Activated CD8-positive, alpha-beta memory T cell treated with anti-CD3 and anti-CD28 coated beads for 48 hours (primary cell): ENCODE measurements at regions not wholly inside any gene's neighbourhood (a gene's known extent, or its start where the extent isn't known, plus 50 kb on each side); places are given as distances from the start of the nearest gene placed in this dataset.

Experiments
- DNase-seq, 3 experiments: peaks; one replicate each; pipeline ENCODE4 v3.0.0-alpha.2; 2020; ENCODE audit warnings: low read depth in 2 of 3, low spot score in 2 of 3

- DNase-seq, result no peak
Measured at GRCh38 chr7:136551618-136552017, 316.8 kb upstream of the CHRM2 start.

DNA sequence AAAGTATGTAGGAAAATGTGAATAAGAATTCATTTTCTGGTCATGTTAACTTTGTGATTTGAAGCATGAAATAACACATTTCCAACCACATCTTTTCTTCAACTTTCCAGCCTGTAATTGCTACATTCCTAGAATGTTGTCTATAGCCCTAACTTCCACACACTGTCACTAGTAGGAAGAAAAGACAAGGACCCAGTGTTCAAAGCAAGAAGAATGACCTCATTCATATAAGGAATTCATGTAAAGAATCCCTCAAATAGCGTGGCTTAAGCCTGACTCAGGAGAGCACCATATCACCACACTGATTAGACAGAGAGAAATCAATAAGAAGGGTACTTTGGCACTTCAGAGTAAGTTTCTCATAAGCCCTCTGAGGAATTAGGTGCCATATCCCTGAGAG is 318.7 kb upstream of the CHRM2 start:
- DNase-seq, result no peak

GRCh38 chr7:136533732-136534131 is 334.7 kb upstream of the CHRM2 start:
- DNase-seq, result no peak

DNA sequence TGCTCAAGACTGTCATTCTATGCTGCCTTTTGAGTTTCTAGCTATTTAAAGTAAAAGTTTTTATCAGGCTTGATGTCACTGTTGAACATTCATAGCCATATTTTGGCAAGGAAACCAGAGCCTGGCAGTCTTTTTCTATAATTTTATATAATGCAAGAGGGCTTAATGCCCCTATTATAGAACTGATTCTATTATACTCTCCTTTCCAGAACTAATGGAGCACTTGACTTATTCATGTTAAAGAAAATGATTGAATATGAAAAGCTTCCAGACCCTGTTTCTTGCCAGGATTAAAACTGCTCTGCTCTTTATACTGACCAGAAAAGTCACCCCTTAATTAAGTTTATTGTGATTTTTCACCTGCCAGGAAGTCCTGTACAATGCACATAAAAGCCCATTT is 337.6 kb upstream of the CHRM2 start:
- DNase-seq, result no peak

- no peak for DNase-seq
Measured at GRCh38 chr7:136528329-136528728, 340.1 kb upstream of the CHRM2 start.

GRCh38 chr7:136527554-136527953 is 340.9 kb upstream of the CHRM2 start:
- DNase-seq, result no peak

DNA sequence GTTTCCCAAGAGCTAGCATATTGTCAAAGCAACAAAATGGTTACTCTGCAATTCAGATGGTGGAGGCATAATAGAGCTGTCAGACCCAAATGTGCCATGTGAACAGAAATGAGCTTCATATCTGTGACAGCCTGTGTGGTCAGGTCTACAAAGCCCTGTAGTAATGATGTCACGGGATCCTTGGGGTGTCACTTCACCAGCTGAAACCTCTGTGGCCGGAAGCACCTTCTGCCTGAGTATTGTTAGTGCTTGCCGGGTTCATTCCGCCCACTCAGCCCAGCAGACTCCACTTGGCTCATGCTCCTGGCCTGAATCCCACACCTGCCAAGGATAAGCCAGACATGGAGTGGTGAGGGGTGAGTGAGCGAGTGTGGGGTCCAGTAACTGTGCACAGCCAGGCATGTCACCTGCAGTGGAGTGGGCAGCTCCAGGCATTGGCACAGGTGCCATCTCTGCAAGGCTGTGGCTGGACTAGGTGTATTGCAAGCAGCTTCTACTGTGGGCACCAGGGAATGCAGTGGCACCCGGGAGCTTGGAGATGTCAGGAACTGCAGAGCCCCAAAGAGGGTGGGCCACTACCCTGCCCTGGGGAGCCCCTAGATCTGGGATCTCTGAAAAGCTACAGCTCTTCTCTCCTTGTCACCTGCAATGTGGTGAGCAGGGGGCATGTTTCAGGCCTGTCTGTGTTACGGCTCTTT is 341.9 kb upstream of the CHRM2 start:
- DNase-seq, result no peak

GRCh38 chr7:136523571-136523970 is 344.9 kb upstream of the CHRM2 start:
- DNase-seq, result no peak

DNA sequence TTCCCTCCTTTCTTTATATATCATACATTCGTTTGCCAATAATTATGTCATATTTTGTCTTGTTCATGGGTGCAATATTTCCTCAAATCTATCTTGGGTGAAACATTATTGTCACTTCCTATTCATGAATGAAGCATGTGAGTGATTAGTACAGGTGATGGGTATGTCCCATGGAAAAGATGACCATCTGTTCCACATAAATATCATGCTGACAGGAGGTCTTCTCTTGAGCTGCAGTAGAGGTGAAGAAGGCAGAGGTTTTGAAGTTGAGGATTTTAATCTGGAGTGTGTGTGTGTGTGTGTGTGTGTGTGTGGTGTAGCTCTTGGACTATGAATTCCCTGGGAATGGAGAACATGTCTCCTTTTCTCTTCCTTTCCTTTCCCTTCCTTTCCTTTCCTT is 350.5 kb upstream of the CHRM2 start:
- DNase-seq, result no peak

- no peak for DNase-seq
Measured at GRCh38 chr7:136514776-136515175, 353.7 kb upstream of the CHRM2 start.

DNA sequence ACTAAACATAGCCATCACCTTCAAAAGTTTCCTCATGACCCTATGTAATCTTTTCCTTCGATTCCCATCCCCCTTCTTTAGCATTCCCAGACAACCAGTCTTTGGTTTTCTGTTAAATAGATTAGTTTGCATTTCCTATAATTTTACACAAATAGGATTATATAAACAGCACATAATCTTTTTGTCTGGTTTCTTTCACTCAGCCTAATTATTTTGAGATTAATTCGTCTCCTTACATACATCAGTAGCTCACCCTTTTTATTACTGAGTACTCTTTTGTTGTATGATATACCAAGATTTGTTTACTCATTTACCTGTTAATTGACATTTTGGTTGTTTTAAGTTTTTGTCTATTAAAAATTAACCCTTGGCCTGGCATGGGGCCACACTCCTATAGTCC is 354.7 kb upstream of the CHRM2 start:
- no peak for DNase-seq

DNA sequence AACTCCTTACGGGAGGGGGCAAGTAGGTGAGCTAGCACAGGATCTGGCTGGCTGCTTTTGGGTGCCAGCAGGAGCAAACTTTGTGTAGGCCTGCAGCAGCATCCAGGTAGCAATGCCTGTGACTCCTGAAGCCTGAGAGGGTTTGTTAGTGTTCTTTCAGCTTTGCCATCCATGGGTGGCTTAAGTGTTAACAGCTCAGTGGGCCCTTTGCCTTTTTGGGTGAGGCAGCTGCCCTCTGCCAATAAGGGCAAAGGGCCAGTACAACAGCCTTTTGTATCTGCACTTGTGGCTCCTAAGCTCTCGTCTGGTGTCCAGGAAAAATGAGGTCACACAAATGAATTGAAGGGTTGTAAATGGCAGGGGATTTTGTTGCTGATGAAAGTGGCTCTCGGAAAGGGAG is 359.0 kb upstream of the CHRM2 start:
- DNase-seq, result no peak

DNA sequence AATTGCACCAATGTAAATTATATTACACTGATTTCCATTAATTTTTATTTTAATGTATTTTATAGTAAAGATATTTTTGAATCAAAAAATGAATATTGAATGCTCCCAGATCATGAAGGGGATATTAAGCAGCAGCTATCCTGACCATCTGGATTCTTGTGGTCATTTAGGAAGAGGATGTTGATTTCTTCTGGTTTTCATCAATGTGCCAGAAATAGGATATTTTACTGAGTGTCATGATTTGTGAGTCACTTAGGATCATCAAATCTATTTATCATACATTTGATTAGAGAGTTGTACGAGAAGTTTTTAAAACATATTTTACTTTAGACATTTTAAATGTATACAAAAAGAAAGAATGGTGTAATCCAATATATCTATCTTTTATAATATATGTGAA is 366.3 kb upstream of the CHRM2 start:
- DNase-seq, result no peak

GRCh38 chr7:136501151-136501550 is 367.3 kb upstream of the CHRM2 start:
- no peak for DNase-seq

GRCh38 chr7:136496551-136496950 is 371.9 kb upstream of the CHRM2 start:
- DNase-seq, result no peak

GRCh38 chr7:136495081-136495480 is 373.4 kb upstream of the CHRM2 start:
- no peak for DNase-seq

- DNase-seq, result no peak
Measured at GRCh38 chr7:136492366-136492765, 376.1 kb upstream of the CHRM2 start.

GRCh38 chr7:136489808-136490207 is 378.6 kb upstream of the CHRM2 start:
- DNase-seq, result no peak

DNA sequence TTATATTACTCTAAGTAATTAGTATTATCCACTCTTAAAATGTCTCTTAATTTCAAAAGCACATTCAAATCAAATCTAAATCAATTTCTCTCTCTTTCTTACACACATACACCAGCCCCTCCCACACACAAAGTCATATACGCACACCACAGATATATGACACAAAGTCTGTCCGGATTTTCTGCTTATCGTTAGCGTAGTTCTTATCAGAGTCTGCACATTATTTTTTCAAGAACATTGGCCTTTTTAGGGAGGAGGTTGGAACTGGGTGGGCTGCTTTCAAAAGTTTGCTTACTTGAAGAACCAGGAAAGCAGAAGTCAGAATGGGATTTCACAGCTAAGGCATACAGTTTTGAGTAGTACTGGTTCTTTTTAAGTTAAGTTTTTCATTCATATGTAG is 387.6 kb upstream of the CHRM2 start:
- DNase-seq, result no peak

- no peak for DNase-seq
Measured at GRCh38 chr7:136479922-136480321, 388.5 kb upstream of the CHRM2 start.

DNA sequence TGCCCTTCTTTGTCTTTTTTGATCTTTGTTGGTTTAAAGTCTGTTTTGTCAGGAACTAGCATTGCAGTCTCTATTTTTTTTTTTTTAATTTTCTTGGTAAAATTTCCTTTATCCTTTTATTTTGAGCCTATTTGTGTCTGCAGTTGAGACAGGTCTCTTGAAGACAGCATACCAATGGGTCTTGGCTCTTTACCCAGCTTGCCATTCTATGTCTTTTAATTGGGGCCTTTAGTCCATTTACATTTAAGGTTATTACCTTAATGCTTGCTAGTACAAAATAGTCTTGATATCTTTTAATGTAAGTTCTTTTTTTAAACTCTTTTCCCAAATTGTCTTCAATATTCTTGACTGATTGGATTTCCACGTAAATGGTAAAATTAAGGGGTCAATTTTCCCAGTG is 398.3 kb upstream of the CHRM2 start:
- DNase-seq, result no peak

DNA sequence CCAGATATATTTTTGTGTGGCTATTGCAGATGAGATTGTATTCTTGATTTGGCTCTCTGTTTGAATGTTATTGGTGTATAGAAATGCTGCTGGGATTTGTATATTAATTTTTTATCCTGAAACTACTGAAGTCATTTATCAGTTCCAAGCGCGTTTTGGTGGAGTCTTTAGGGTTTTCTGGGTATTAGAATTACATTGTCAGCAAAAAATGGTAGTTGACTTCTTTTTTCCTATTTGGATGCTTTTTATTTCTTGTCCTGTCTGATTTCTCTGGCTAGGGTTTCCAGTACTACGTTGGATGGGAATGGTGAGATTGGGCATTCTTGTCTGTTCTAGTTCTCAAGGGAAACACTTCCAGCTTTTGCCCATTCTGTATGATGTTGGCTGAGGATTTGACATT is 415.5 kb upstream of the CHRM2 start:
- no peak for DNase-seq

DNA sequence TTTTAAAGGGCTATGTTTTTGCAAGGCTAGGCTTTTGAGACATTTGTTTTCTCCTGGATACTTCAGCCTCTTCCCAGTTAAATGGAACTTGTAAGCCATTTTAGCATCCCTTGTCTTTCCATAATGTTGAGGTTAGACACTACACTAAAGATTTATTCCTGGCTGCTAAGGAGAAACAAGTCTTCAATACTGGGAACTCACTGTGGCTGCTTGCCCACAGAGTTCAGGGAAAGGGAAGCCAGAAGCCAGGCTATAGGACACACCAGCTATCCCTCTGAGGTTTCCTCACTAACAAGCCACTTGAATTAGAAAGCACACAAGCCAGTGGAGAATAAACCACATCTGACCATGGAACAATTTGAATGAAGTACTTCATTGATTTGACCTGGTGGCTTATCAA is 421.7 kb upstream of the CHRM2 start:
- DNase-seq, result no peak

- DNase-seq, result no peak
Measured at GRCh38 chr7:136441835-136442234, 426.6 kb upstream of the CHRM2 start.
